CD4-positive, alpha-beta T cell treated with Interleukin-15 for 1 hour (primary cell): ENCODE measurements at regions not wholly inside any gene's neighbourhood (a gene's known extent, or its start where the extent isn't known, plus 50 kb on each side); places are given as distances from the start of the nearest gene placed in this dataset.
"Not testable (repeated sequence)": the region's sequence is repeated elsewhere in the genome, so short reads cannot be mapped to it uniquely, and the experiment has no call there.

ENCODE experiments used
- DNase-seq: peaks from one replicate; pipeline ENCODE4 v3.0.0-alpha.2; 2020

DNA sequence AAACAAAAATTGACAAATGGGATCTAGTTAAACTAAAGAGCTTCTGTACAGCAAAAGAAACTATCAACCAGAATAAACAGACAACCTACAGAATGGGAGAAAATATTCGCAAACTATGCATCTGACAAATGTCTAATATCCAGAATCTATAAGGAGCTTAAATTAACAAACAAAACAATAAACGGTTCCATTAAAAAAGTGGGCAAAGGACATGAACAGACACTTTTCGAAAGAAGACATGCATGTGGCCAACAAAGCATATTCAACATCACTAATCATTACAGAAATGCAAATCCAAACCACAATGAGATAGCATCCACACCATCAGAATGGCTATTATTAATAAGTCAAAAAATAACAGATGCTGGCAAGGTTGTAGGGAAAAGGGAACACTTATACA, 50.5 kb upstream of the MED13L start:
- DNase-seq = not testable (repeated sequence)

DNA sequence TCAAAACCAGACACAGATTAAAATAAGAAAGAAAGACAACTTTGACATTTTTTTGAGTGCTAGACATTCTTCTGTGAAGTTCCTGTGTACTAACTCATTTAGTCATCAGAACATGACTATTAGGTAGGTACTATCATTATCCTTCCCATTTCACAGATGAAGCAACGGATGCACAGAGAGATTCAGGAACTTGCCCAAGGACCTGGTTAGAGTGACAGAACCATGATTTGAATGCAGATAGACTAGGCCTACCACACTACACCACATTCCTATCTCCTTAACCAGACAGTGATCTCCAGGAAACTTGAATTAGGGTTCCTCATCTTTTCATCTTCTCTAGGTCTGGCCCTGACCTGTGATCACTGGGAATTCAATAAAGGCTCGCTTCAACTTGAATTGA, 54.4 kb upstream of the MED13L start:
- no peak for DNase-seq

DNA sequence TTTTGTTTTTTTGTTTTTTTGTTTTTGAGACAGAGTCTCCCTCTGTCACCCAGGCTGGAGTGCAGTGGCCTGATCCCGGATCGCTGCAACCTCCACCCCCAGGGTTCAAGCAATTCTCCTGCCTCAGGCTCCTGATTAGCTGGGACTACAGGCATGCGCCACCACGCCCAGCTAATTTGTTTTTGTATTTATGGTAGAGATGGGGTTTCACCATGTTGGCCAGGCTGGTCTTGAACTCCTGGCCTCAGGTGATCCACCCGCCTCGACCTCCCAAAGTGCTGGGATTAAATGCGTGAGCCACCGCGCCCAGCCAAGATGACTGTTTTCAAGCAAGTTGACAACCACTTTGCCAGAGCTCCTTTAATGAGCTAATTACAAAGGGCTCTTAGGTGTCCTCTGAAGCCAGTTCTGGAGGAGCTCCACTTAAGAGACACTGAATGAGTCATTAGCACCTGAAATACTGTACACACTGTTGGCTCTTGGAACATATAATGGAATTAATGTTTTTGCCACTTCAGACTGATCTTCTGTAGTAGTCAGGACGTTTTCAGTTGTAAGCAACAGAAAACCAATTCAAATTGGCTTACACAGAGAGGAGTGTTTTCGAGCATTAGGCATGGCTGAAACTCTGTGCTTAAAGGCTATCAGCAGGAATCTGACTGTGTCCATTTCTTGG, 55.4 kb upstream of the MED13L start:
- no peak for DNase-seq

DNA sequence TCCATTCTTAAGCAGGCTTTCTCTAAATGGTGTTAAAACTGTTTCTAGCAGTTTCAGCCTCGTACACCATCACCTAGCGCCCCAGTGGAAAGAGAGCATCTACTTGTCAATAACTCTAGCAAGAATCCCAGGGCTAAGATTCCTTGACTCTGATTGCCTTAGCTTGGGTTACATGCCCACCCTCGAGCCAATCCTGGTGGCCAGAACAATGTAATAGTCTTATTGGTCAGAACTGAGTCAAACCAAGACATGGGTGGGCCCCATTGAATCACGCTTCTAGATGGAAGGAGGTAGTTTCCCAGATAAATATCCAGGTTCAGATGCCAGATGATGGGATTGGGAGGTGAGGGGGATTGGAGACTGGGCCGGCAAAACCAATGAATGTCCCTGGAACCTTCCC, 55.9 kb upstream of the MED13L start:
- DNase-seq = no peak

DNA sequence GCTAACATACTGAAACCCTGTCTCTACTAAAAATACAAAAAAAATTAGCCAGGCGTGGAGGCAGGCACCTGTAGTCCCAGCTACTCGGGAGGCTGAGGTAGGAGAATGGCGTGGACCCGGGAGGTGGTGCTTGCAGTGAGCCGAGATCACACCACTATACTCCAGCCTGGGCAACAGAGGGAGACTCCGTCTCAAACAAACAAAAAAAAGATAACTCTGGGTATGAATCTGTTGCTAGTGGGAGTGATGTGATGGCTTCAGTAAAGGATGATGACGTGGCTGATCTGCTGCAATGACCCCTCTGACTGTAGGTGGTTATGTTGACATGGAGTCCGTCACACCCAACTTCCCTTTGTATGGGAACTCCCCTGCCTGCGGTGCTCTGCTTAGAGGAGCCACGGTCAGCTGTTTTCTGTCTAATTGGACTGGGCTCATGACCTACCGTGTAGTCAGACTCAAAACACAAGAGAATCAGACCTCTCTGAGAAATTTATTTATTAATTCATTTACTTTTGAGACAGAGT, 59.1 kb upstream of the MED13L start:
- DNase-seq = peak; percentile 89

DNA sequence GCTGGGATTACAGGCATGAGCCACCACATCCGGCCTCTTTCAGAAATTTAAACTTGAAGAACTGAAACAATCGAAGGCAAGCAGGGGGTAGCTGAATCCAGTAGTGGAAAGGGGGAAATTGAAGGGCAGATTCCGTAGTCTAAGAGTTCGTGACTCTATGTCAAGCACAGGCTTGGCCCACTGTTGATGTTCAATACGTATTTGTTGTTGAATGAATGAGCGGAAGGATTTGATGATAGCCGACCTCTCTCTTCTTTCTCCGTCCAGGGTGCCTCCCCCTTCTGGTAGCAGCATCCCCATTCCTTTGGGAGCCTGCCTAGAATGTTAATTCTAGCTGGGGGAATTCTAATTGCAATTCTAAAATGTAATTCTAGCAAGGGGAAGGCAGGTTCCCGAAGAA, 59.8 kb upstream of the MED13L start:
- no peak for DNase-seq

DNA sequence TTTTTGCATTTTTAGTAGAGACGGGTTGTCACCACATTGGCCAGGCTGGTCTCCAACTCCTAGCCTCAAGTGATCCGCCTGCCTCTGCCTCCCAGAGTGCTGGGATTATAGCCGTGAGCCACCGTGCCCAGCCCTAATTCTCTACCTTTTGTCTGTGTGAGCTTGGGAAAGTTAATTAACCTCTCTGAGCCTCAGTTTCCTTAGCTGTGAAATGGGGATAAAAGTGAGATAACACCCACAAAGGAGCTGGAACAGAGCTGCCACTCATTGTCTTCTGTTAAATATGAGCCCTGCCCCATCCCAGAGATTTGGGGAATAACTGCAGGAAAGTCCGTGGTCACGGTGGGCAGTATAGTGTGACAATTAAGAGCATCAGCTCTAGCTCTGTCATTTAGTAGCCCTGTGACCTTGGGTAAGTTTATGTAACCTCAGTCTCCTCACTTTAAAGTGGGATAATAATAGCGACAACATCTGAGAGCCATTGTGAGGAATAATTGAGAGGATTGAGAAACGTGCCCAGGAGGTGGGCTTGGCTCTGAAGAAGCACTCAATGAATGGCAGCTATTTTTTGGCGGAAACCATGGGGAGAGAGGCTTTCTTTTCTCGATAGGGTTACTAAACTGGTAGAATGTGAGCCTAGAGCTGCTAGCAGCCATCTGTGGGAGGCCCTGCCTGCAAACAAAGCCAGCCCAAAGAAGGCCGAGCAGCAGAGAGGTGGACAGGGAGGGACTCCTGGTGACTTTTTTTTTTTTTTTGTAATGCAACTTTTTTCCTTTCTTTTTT, 60.8 kb upstream of the MED13L start:
- DNase-seq = no peak

DNA sequence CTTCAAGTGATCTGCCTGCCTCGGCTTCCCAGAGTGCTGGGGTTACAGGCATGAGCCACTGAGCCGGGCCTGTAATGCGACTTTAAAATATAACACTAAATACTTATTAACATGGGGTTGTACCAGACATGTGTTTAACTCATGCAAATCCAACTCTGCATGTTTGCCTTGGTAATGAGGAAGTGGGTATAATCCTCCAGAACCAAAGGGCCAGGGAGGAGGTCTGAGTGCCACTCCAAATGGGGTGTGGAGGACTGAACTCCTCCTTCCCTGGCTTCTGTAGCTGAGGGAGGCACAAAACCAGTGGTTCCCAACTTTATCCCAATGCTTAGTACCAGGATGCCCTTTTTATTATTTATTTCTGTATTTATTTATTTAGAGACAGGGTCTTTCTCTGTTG, 61.6 kb upstream of the MED13L start:
- no peak for DNase-seq

DNA sequence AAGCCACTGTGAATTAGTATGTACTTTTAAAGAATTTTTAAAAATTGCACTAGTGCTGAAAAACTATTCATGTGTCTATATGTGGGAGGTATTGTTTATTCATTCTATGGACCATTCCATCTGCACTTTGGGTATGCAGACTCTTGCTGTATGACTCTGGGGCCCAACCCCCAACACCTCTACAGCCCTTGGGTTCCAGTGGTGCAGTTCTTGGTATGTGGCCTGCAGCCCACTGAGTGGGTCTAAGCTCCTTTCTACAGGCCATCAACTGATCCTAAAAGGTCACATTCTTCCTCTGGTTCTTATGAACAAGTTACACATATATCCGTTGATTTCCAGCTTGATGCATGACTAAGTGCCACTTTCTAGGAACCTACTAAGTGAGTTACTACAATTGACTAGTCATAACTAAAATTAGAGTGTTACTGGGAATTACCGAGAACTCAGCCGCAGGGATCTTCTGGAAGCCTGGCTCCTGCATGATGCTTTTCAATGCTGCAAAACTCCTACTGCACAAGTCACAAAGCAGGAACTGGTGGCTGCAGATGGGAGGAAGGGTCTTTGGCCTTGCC, 62.4 kb upstream of the MED13L start:
- no peak for DNase-seq

DNA sequence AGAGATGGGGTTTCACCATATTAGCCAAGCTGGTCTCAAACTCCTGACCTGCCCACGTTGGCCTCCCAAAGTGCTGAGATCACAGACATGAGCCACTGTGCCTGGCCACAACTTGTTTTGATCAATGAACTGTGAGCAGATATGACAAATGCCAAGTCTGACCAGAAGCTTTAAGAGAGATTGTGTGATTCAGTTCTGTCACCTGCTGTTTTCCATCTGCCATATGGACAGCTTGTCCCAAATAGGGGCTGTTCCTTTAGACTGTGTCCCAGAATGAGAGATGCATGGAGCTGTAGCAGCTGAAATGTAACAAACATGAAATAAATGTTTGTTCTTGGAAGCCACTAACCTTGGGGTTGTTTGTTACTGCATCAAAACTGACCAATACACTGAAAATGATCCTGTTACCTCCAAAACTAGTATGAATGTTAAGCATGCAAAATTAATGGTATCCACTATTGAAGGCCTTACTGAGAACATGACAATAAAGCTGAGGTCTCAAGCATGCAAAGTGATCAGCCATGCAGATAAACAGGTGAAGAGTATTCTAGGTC, 65.9 kb upstream of the MED13L start:
- no peak for DNase-seq

DNA sequence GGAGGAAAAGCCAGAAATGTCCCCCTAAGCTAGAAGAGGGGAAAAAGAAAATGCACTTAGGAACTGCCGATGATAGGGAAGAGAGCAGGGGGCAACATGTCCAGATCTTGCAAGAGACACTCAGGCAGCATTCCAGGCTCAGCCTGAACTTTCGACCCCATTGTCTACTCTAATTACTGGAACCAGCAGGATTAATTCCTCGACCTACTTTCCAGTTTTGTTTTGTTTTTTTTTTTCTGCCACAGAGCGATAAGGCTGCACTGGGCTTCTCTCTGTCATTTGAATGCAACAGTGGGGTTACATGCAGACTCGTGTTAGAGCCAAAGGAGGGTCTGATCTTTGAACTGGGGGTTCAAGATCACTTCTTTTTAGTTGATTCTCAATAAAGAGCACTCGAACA, 68.7 kb upstream of the MED13L start:
- DNase-seq = no peak

DNA sequence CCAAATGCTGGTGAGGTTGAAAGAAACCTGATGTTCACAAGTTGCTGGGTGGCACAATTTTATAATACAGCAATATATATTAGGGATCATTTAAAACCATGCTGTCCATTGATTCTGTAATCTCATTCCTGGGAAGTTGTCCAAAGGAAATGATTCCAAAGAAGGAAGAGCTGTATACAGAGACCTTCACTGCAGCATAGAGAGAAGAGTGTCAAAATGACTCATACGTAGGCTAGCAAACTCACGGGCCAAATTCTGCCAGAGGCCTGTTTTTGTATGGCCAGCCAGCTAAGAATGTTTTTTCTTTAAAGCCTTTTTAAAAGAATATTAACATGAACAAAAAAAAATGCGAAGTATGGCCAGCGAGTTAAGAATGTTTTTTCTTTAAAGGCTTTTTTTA, 69.2 kb upstream of the MED13L start:
- no peak for DNase-seq

DNA sequence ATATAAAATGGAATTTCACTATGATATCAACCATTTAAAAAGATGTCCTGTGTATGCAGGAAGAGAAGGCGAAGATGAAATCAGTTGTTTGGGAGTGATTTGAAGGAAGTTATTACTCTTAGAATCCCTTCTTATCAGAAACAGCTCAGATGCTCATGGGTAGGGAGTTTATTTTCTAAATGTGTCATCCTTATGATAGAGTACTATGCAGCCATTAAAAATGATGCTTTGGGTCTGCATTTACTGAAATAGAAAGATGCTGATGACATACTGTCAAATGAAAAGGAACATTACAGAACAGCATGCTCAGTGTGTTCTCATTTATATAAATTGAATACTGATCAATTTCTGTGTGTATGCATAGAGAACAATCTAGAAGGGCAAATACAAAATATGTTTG, 69.8 kb upstream of the MED13L start:
- DNase-seq = no peak

DNA sequence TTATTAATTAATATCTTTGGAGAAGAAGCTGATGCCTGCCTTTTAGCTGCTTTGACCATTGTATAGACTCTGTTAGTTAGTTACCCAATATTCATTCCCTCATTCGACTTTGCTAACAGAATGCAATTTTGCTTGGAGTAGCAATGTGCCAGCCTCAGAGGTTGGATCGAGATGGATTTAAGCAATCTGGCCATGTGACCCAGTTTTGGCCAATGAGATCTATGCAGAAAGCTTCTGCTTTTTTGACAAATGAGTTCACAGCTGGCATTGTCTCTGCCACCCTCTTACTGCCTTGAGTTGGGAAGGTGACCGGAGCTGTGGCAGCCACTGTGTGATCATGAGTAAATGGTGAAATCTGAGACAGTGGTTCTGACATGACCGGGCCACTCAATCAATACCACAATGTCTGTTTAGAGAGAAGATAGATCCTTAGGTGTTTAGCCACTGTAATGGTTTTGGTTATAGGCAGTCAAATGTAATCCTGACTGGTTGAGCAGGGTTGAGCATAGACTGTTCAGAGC, 74.9 kb upstream of the MED13L start:
- no peak for DNase-seq

DNA sequence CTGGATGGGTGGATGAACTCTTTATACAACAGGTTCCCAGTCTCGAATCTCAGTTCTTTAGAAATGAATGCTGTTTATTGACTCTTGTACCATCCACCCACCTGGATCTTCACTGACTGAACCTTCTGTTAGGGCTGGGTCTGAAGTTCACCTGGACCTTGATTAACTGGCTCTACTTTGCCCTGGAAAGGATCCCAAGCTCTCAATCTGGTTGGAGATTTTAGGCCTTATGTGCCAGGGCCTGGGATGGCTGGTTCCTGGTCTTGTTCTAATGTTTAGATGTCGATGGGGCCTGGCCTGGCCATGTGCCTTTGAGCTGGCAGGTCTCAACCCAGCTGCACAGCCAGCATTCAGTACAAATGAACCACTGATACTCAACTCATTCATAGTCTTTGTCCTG, 76.5 kb upstream of the MED13L start:
- DNase-seq = no peak

DNA sequence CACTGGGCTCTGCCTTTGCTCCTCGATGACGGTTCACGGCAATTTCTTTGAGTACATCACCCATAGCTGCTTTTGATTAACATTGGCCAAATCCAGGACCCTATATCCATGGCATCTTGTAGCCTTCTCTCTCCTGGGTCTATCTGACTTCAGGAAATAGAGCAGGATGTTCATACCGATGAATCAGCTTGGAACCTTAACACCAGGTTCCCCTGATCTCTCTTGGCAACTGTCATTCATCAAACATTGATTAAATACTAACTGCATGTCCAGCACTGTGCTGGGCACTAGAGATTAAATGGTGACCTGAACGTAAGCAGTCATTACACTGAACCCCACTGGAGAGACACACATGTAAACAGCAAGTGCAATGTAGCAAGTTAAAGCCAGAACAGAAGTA, 77.0 kb upstream of the MED13L start:
- no peak for DNase-seq

DNA sequence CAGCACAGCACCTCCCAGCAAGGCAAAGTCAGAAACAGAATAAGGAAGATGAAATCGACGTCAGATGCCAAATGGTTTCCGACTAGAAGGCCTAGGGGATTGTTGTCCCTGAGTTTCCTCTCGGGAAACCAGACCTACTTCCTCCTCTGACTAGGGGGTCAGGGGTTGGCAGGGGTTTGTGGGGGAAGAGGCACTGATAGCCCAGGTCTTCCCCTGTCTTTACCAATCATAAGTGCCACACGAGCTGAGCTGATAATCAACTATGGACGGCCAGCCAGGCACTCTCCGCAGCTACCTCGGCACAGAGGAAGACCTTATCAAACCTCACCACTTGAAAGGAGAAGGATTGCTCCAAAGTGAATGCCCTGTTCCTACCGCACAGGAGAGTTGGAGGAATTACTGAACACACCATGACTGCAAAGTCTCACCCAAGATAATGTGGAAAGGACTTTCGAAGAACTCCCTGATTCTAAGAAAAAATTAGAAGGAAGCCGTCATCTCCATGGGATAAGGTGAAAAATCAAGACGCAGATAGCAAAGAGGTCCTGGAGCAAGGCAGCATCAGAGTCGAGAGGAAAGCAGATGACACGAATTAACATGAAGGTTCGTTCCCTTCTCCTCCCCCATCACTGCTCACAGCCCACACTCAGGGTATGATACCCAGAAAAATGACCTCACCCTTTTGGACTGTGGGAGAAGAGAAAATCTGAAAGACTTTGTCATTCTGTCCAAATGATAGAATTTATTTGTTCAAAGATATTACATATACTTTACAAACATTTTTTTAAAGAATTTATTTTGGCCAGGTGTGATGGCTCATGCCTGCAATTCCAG, 77.7 kb upstream of the MED13L start:
- no peak for DNase-seq

DNA sequence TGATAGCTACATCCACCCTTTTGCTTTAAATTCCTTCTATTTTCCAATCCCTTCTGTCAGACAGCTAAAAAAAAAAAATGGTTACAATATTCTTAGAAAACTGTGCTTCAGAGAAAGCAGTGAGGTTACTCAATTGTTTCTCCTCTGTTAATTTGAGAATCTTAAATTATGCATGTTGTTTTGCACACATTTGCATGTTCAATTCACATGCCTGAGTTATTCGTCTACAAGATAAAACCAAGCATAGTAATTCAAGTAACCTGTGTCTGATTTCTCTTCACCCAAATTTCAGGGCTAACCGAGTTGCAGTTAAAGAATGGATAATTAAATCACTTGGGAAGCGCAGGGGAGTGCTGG, 81.0 kb upstream of the MED13L start:
- DNase-seq = no peak

DNA sequence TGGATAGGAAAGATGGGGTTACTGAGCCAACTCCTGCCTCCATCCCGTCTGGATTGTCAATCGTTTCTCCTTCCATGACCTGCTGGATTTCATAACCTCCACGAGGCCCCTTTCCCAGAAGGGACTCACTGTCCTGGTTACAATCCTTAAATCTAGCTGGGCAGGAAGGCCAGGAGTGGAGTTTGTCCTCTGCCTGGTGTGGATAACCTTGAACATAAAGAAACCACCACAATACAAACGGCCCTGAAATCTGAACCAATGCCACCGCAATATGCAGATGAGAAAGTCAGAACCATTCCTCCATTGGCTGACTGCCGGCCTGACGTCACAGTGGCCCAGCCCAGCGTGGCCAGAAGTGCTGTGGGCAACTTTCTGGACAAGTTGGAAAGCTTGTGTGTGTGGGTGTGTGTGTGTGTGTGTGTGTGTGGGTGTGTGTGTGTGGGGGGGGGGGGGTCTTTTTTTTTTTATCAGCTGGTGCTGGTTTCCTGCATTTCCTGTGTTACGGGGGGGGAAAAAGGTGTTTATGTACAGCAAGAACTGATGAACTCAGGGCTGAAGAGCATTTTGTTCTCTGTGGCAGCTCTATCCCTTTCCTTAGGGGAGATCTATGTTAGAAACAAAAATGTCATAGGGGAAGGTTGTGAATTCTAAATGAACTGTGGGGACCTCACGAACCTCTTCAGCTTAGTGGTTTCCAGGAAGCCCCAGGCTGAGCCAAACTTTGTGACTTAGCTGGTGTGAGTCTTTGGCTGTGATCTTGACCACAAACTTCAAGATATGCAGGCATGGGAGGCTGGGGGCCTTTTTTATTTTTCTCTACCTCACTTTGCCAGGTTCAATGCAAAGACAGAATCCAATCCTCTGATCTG, 81.6 kb upstream of the MED13L start:
- peak; percentile 83 for DNase-seq

DNA sequence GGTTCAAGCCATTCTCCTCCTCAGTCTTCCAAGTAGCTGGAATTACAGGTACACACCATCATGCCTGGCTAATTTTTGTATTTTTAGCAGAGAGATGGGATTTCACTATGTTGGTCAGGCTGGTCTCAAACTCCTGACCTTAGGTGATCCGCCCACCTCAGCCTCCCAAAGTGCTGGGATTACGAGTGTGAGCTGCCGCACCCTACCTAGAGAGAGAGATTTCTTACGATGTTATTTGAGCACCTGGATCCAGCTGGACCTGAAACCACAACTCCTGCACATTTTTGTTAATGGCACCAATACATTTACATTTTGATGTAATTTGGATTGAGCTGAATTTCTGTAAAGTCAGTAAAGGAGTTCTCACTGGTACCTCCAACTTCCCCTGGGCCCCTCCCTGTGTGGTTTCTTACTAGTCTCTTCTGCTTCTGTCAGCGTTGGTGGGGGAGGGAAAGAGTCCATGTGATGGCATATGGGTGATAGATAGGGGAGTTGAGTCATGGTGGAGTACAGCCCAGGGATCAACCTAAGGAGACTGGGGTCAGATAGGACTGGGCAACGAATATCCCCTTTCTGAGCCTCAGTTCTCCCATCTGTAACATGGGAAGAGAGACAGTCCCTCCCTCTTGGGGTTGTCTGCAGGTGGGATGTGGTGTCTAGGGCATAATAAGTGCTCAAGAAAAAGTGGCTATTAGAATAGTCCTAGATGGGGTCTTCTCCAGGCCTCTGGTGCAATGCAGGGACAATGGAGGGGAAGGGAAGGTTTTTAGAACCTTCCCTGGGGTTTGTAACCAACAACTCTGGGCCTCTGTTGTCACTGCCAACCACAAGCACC, 83.3 kb upstream of the MED13L start:
- DNase-seq = peak; percentile 63
